ENCODE measurements at regions not wholly inside any gene's neighbourhood (a gene's known extent, or its start where the extent isn't known, plus 50 kb on each side); places are given as distances from the start of the nearest gene placed in this dataset.
"Not testable (repeated sequence)": the region's sequence is repeated elsewhere in the genome, so short reads cannot be mapped to it uniquely, and the experiment has no call there.

DNA sequence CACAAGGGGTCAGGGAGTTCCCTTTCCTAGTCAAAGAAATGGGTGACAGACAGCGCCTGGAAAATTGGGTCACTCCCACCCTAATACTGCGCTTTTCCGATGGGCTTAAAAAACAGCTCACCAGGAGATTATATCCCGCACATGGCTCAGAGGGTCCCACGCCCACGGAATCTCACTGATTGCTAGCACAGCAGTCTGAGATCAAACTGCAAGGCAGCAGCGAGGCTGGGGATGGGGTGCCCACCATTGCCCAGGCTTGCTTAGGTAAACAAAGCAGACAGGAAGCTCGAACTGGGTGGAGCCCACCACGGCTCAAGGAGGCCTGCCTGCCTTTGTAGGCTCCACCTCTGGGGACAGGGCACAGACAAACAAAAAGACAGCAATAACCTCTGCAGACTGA lies 56.4 kb upstream of the SLC22A9 start:
- not testable (repeated sequence) for H3K27me3 ChIP-seq (ENCODE audit: control insufficient read depth in 2 of 2, insufficient read depth in 2 of 2, low read length in 2 of 2); H3K4me3 ChIP-seq (ENCODE audit: low read length in 2 of 2); H3K36me3 ChIP-seq (ENCODE audit: control insufficient read depth in 2 of 2, insufficient read depth in 2 of 2, low read length in 2 of 2); H3K9ac ChIP-seq (ENCODE audit: low read depth in 1 of 2, low read length in 2 of 2); H3K4me1 ChIP-seq (ENCODE audit: control insufficient read depth in 2 of 2, insufficient read depth in 2 of 2, low read length in 2 of 2); H3K27ac ChIP-seq (ENCODE audit: low read depth in 2 of 2, low read length in 2 of 2); H3K9me3 ChIP-seq (ENCODE audit: control insufficient read depth in 2 of 2, low read length in 2 of 2)

- H3K4me1 ChIP-seq (ENCODE audit: control insufficient read depth in 2 of 2, insufficient read depth in 2 of 2, low read length in 2 of 2) = no peaks in the 10 kb centered on the region
- peaks cover 0 to 2% of the 10 kb centered on the region in 2 donors for H3K27me3 ChIP-seq (ENCODE audit: control insufficient read depth in 2 of 2, insufficient read depth in 2 of 2, low read length in 2 of 2)
- H3K9ac ChIP-seq (ENCODE audit: low read depth in 1 of 2, low read length in 2 of 2) = peak overlapping the region in 1 of 2 donors; percentile 17
- H3K27ac ChIP-seq (ENCODE audit: low read depth in 2 of 2, low read length in 2 of 2) = no peak overlapping the region
- no peak overlapping the region for H3K4me3 ChIP-seq (ENCODE audit: low read length in 2 of 2)
- H3K9me3 ChIP-seq (ENCODE audit: control insufficient read depth in 2 of 2, low read length in 2 of 2) = no peaks in the 10 kb centered on the region
- H3K36me3 ChIP-seq (ENCODE audit: control insufficient read depth in 2 of 2, insufficient read depth in 2 of 2, low read length in 2 of 2) = no peaks in the 10 kb centered on the region
These were observed 54.9 kb upstream of the SLC22A25 start for GRCh38 chr11:63298258-63298657.

All from mucosa of rectum (tissue), 2 donors.